Vagina (tissue), 2 donors: ENCODE measurements at regions not wholly inside any gene's neighbourhood (a gene's known extent, or its start where the extent isn't known, plus 50 kb on each side); places are given as distances from the start of the nearest gene placed in this dataset.

Experiments
- DNase-seq, 2 donors: peaks; one replicate each; pipeline ENCODE4 v3.0.0-alpha.2; 2017; ENCODE audit errors: extremely low spot score in 2 of 2
- H3K27ac ChIP-seq: fragments of 200-600 bp; sonication (generic); one replicate; pipeline ENCODE4 v1.5.1; 2019
- H3K27me3 ChIP-seq: fragments of 200-600 bp; sonication (generic); one replicate; pipeline ENCODE4 v1.5.1; 2019
- H3K36me3 ChIP-seq, 2 donors: fragments of 200-600 bp; sonication (generic); one replicate each; pipeline ENCODE4 v1.5.1; 2017 to 2019
- H3K4me1 ChIP-seq: fragments of 200-600 bp; sonication (generic); one replicate; pipeline ENCODE4 v1.5.1; 2019
- H3K4me3 ChIP-seq, 2 donors: fragments of 200-600 bp; sonication (generic); 1 replicate in 1 of 2; 2 replicates in 1 of 2; pipeline ENCODE4 v1.5.1; 2016 to 2019
- H3K9me3 ChIP-seq: fragments of 200-600 bp; sonication (generic); one replicate; pipeline ENCODE4 v1.5.1; 2019
- CTCF ChIP-seq, 3 experiments: fragments of 450-650 bp in 2 of 3; fragments of 200-600 bp in 1 of 3; sonication (generic) in 1 of 3; IDR thresholded peaks; one replicate each; pipeline ENCODE4 v1.5.1; 2017 to 2019; ENCODE audit warnings: antibody characterized with exemption in 3 of 3, mild to moderate bottlenecking in 2 of 3, moderate library complexity in 2 of 3
- POLR2A ChIP-seq, 2 donors: fragments of 450-650 bp; IDR thresholded peaks; one replicate each; pipeline ENCODE4 v1.6.1; 2017; ENCODE audit warnings: antibody characterized with exemption in 2 of 2, mild to moderate bottlenecking in 2 of 2, moderate library complexity in 2 of 2
- POLR2AphosphoS5 ChIP-seq, 2 donors: sonication (generic); formaldehyde crosslinking; IDR thresholded peaks; one replicate each; pipeline ENCODE4 v1.9.0; 2017; ENCODE audit warnings: antibody characterized with exemption in 2 of 2, mild to moderate bottlenecking in 2 of 2, low read depth in 1 of 2; ENCODE audit not compliant: insufficient read depth in 1 of 2
- intact Hi-C: fragments of 100-400 bp; cut with DNase I; formaldehyde crosslinking; loops from one replicate; pipeline ENCODE4 v1.15.1; 2023

GRCh38 chr5:107129051-107129450, 541.7 kb downstream of the EFNA5 start:
- intact Hi-C loops, result no loop called here
- no peak overlapping the region for H3K27ac ChIP-seq
- peaks cover 2% of the 10 kb centered on the region for H3K9me3 ChIP-seq
- H3K36me3 ChIP-seq, result no peaks in the 10 kb centered on the region
- no peak for DNase-seq
- no peaks in the 10 kb centered on the region for H3K4me1 ChIP-seq
- H3K27me3 ChIP-seq, result no peaks in the 10 kb centered on the region
- no peak overlapping the region for H3K4me3 ChIP-seq
- TF ChIP-seq POLR2AphosphoS5 (IDR thresholded peaks at IDR 0.05; ENCODE audit: insufficient read depth in 1 of 2, low read depth in 1 of 2), result no peak
- no peak for TF ChIP-seq CTCF (IDR thresholded peaks at IDR 0.05)
- TF ChIP-seq POLR2A (IDR thresholded peaks at IDR 0.05), result no peak

- TF ChIP-seq POLR2A (IDR thresholded peaks at IDR 0.05) (no peak), POLR2AphosphoS5 (IDR thresholded peaks at IDR 0.05; ENCODE audit: insufficient read depth in 1 of 2, low read depth in 1 of 2) (no peak), CTCF (IDR thresholded peaks at IDR 0.05) (no peak)
- no peak for DNase-seq
- Histone ChIP-seq H3K9me3 (peaks cover 2% of the 10 kb centered on the region), H3K4me1 (no peaks in the 10 kb centered on the region), H3K4me3 (no peak overlapping the region), H3K36me3 (no peaks in the 10 kb centered on the region), H3K27me3 (no peaks in the 10 kb centered on the region), H3K27ac (no peak overlapping the region)
- intact Hi-C loops, result no loop called here
These were observed 542.9 kb downstream of the EFNA5 start for GRCh38 chr5:107127878-107128277.

GRCh38 chr5:107126341-107126740, 544.4 kb downstream of the EFNA5 start:
- Histone ChIP-seq H3K27me3 (no peaks in the 10 kb centered on the region), H3K27ac (no peak overlapping the region), H3K4me3 (no peak overlapping the region), H3K36me3 (no peaks in the 10 kb centered on the region), H3K9me3 (no peaks in the 10 kb centered on the region), H3K4me1 (no peaks in the 10 kb centered on the region)
- intact Hi-C loops, result no loop called here
- no peak for DNase-seq
- no peak for TF ChIP-seq CTCF (IDR thresholded peaks at IDR 0.05)
- no peak for TF ChIP-seq POLR2AphosphoS5 (IDR thresholded peaks at IDR 0.05; ENCODE audit: insufficient read depth in 1 of 2, low read depth in 1 of 2)
- no peak for TF ChIP-seq POLR2A (IDR thresholded peaks at IDR 0.05)

GRCh38 chr5:107124376-107124775, 546.4 kb downstream of the EFNA5 start:
- TF ChIP-seq CTCF (IDR thresholded peaks at IDR 0.05) (no peak), POLR2AphosphoS5 (IDR thresholded peaks at IDR 0.05; ENCODE audit: insufficient read depth in 1 of 2, low read depth in 1 of 2) (no peak), POLR2A (IDR thresholded peaks at IDR 0.05) (no peak)
- Histone ChIP-seq H3K9me3 (no peaks in the 10 kb centered on the region), H3K4me3 (no peak overlapping the region), H3K27me3 (no peaks in the 10 kb centered on the region), H3K4me1 (no peaks in the 10 kb centered on the region), H3K27ac (no peak overlapping the region), H3K36me3 (no peaks in the 10 kb centered on the region)
- intact Hi-C loops, result no loop called here
- DNase-seq, result no peak

- no peak overlapping the region for H3K4me3 ChIP-seq
- TF ChIP-seq CTCF (IDR thresholded peaks at IDR 0.05), result no peak
- no peak for TF ChIP-seq POLR2AphosphoS5 (IDR thresholded peaks at IDR 0.05; ENCODE audit: insufficient read depth in 1 of 2, low read depth in 1 of 2)
- TF ChIP-seq POLR2A (IDR thresholded peaks at IDR 0.05), result no peak
- no peak for DNase-seq
- no peaks in the 10 kb centered on the region for H3K4me1 ChIP-seq
- intact Hi-C loops, result no loop called here
- no peaks in the 10 kb centered on the region for H3K27me3 ChIP-seq
- H3K9me3 ChIP-seq, result no peaks in the 10 kb centered on the region
- no peaks in the 10 kb centered on the region for H3K36me3 ChIP-seq
- H3K27ac ChIP-seq, result no peak overlapping the region
These were observed 547.7 kb downstream of the EFNA5 start for GRCh38 chr5:107123014-107123413.
